Fibroblast of lung (primary cell): ENCODE measurements at regions not wholly inside any gene's neighbourhood (a gene's known extent, or its start where the extent isn't known, plus 50 kb on each side); places are given as distances from the start of the nearest gene placed in this dataset.

ENCODE experiments used
- EZH2 ChIP-seq: IDR thresholded peaks from 2 replicates; pipeline ENCODE4 v1.5.1; 2012; ENCODE audit warnings: low read length, control low read depth, mild to moderate bottlenecking; ENCODE audit errors: missing control alignments
- TF ChIP-seq, protein P1 (sequence below), 2 donors: IDR thresholded peaks in 1 of 2; conservative IDR thresholded peaks in 1 of 2; 1 replicate in 1 of 2; 2 replicates in 1 of 2; pipeline ENCODE4 v1.5.1; 2011 to 2012; ENCODE audit warnings: low read length in 2 of 2, control low read depth in 1 of 2, inconsistent platforms in 1 of 2, low read depth in 1 of 2, mild to moderate bottlenecking in 1 of 2

DNA sequence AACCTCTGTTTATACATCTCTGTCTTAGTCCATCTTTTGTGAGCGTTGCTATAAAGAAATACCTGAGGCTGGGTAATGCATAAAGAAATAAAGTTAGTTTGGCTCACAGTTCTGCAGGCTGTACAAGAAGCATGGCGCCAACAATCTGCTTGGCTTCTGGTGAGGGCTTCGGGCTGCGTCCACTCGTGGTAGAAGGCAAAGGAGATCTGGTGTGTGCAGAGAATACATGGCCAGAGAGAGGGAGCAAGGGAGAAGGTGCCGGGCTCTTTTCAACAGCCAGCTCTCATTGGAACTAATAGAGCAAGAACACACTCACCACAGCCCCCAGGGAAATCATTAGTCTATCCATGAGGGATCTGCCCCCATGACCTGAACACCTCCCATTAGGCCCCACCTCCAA lies 100.3 kb upstream of the SRSF6 start:
- TF ChIP-seq, protein P1, sequence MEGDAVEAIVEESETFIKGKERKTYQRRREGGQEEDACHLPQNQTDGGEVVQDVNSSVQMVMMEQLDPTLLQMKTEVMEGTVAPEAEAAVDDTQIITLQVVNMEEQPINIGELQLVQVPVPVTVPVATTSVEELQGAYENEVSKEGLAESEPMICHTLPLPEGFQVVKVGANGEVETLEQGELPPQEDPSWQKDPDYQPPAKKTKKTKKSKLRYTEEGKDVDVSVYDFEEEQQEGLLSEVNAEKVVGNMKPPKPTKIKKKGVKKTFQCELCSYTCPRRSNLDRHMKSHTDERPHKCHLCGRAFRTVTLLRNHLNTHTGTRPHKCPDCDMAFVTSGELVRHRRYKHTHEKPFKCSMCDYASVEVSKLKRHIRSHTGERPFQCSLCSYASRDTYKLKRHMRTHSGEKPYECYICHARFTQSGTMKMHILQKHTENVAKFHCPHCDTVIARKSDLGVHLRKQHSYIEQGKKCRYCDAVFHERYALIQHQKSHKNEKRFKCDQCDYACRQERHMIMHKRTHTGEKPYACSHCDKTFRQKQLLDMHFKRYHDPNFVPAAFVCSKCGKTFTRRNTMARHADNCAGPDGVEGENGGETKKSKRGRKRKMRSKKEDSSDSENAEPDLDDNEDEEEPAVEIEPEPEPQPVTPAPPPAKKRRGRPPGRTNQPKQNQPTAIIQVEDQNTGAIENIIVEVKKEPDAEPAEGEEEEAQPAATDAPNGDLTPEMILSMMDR (conservative IDR thresholded peaks at IDR 0.05 in 1 of 2, IDR thresholded peaks at IDR 0.05 in 1 of 2; ENCODE audit: low read depth in 1 of 2, low read length in 2 of 2) = no peak
- no peak for TF ChIP-seq EZH2
